ENCODE measurements at regions not wholly inside any gene's neighbourhood (a gene's known extent, or its start where the extent isn't known, plus 50 kb on each side); places are given as distances from the start of the nearest gene placed in this dataset.

- Mint-ChIP-seq H3K4me3 (no peak overlapping the region), H3K4me1 (no peaks in the 10 kb centered on the region), H3K27ac (no peak overlapping the region), H3K9me3 (peaks cover 0 to 6% (median 3%) of the 10 kb centered on the region in 7 donors), H3K27me3 (ENCODE audit: low read depth in 3 of 3) (peaks cover 0 to 2% (median 0%) of the 10 kb centered on the region in 3 donors), H3K36me3 (no peaks in the 10 kb centered on the region)
- H3K4me2 ChIP-seq (replicated peaks; ENCODE audit: extremely low read depth, low read length, poor library complexity, severe bottlenecking) = no peak overlapping the region
- H3K9me3 ChIP-seq (replicated peaks in 1 of 2; ENCODE audit: control insufficient read depth in 1 of 2, insufficient read depth in 1 of 2, low read length in 2 of 2) = no peaks in the 10 kb centered on the region
- DNase-seq = no peak
- H2AFZ ChIP-seq (ENCODE audit: insufficient read depth, low read depth, low read length, poor library complexity, severe bottlenecking) = no peak overlapping the region
- TF ChIP-seq CTCF (IDR thresholded peaks at IDR 0.05) = no peak
- no peak overlapping the region for H3K9ac ChIP-seq (ENCODE audit: insufficient read depth, low read length, poor library complexity, severe bottlenecking)
- intact Hi-C loops (cut with micrococcal nuclease) = no loop called here
- no peaks in the 10 kb centered on the region for H3K4me1 ChIP-seq (ENCODE audit: control insufficient read depth in 1 of 2, insufficient read depth in 2 of 2, low read length in 2 of 2)
- no peaks in the 10 kb centered on the region for H3K27me3 ChIP-seq (ENCODE audit: control insufficient read depth in 2 of 2, insufficient read depth in 2 of 2, low read length in 2 of 2)
- no peaks in the 10 kb centered on the region for H4K20me1 ChIP-seq (ENCODE audit: insufficient read depth, low read length)
- H3K79me2 ChIP-seq (ENCODE audit: insufficient read depth, low read length) = no peaks in the 10 kb centered on the region
- no peak overlapping the region for H3K27ac ChIP-seq (ENCODE audit: low read depth in 1 of 2, low read length in 2 of 2)
- no peaks in the 10 kb centered on the region for H3K36me3 ChIP-seq (replicated peaks in 1 of 2; ENCODE audit: control insufficient read depth in 1 of 2, insufficient read depth in 2 of 2, low read length in 2 of 2)
- H3K4me3 ChIP-seq (replicated peaks in 1 of 3; ENCODE audit: low read depth in 2 of 3, low read length in 3 of 3) = no peak overlapping the region
- 90% methylated on average over 2 of the region's 3 CpGs for WGBS (ENCODE audit: insufficient coverage)
These were observed 280.9 kb downstream of the POLR1F start for GRCh38 chr7:19427944-19428343.

GRCh38 chr7:19421861-19422260 lies 276.6 kb upstream of the FERD3L start:
- DNase-seq = no peak
- H4K20me1 ChIP-seq (ENCODE audit: insufficient read depth, low read length) = no peaks in the 10 kb centered on the region
- H3K4me3 ChIP-seq (replicated peaks in 1 of 3; ENCODE audit: low read depth in 2 of 3, low read length in 3 of 3) = no peak overlapping the region
- Mint-ChIP-seq H3K27me3 (ENCODE audit: low read depth in 3 of 3) (no peaks in the 10 kb centered on the region), H3K4me1 (no peaks in the 10 kb centered on the region), H3K36me3 (no peaks in the 10 kb centered on the region), H3K9me3 (peaks cover 2 to 6% (median 4%) of the 10 kb centered on the region in 7 donors), H3K4me3 (no peak overlapping the region), H3K27ac (no peak overlapping the region)
- H3K9me3 ChIP-seq (replicated peaks in 1 of 2; ENCODE audit: control insufficient read depth in 1 of 2, insufficient read depth in 1 of 2, low read length in 2 of 2) = no peaks in the 10 kb centered on the region
- H3K9ac ChIP-seq (ENCODE audit: insufficient read depth, low read length, poor library complexity, severe bottlenecking) = no peak overlapping the region
- H3K27ac ChIP-seq (ENCODE audit: low read depth in 1 of 2, low read length in 2 of 2) = no peak overlapping the region
- intact Hi-C loops (cut with micrococcal nuclease) = no loop called here
- no peaks in the 10 kb centered on the region for H3K36me3 ChIP-seq (replicated peaks in 1 of 2; ENCODE audit: control insufficient read depth in 1 of 2, insufficient read depth in 2 of 2, low read length in 2 of 2)
- no peak for TF ChIP-seq CTCF (IDR thresholded peaks at IDR 0.05)
- no peaks in the 10 kb centered on the region for H3K4me1 ChIP-seq (ENCODE audit: control insufficient read depth in 1 of 2, insufficient read depth in 2 of 2, low read length in 2 of 2)
- no peak overlapping the region for H3K4me2 ChIP-seq (replicated peaks; ENCODE audit: extremely low read depth, low read length, poor library complexity, severe bottlenecking)
- no peaks in the 10 kb centered on the region for H3K79me2 ChIP-seq (ENCODE audit: insufficient read depth, low read length)
- no CpG with 5 or more reads among the region's 1 CpG for WGBS (ENCODE audit: insufficient coverage)
- H2AFZ ChIP-seq (ENCODE audit: insufficient read depth, low read depth, low read length, poor library complexity, severe bottlenecking) = no peak overlapping the region
- H3K27me3 ChIP-seq (ENCODE audit: control insufficient read depth in 2 of 2, insufficient read depth in 2 of 2, low read length in 2 of 2) = no peaks in the 10 kb centered on the region

All from CD14-positive monocyte (primary cell).